GM12878 (cell line): ENCODE measurements at regions not wholly inside any gene's neighbourhood (a gene's known extent, or its start where the extent isn't known, plus 50 kb on each side); places are given as distances from the start of the nearest gene placed in this dataset.

Experiments
- ATF3 ChIP-seq: IDR thresholded peaks from 2 replicates; pipeline ENCODE4 v1.6.1; 2011; ENCODE audit warnings: low read depth, mild to moderate bottlenecking, low read length, moderate library complexity, borderline replicate concordance; ENCODE audit errors: extremely low read depth
- CBX3 ChIP-seq: fragments of 200-600 bp; sonication (generic); IDR thresholded peaks from 2 replicates; pipeline ENCODE4 v1.6.1; 2016; ENCODE audit warnings: low read depth, borderline replicate concordance
- CREB1 ChIP-seq: IDR thresholded peaks from 2 replicates; pipeline ENCODE4 v1.6.1; 2012; ENCODE audit warnings: low read depth, mild to moderate bottlenecking, inconsistent platforms
- EZH2 ChIP-seq: IDR thresholded peaks from 2 replicates; pipeline ENCODE4 v1.6.1; 2012; ENCODE audit warnings: low read depth, mild to moderate bottlenecking, control low read depth, inconsistent platforms, low read length, borderline replicate concordance; ENCODE audit not compliant: control insufficient read depth
- HDAC2 ChIP-seq: fragments of 200-600 bp; sonication (generic); IDR thresholded peaks from 2 replicates; pipeline ENCODE4 v1.6.1; 2017
- MAX ChIP-seq: IDR thresholded peaks from 2 replicates; pipeline ENCODE4 v1.6.1; 2012; ENCODE audit warnings: low read depth, low read length, improper control_type of control experiment
- MYC ChIP-seq: IDR thresholded peaks from 2 replicates; pipeline ENCODE4 v1.6.1; 2011; ENCODE audit warnings: mild to moderate bottlenecking, low read length, moderate library complexity, inconsistent platforms; ENCODE audit not compliant: insufficient read depth, insufficient replicate concordance, insufficient read length, severe bottlenecking
- RELA ChIP-seq: fragments of 450-650 bp; IDR thresholded peaks from 2 replicates; pipeline ENCODE4 v1.8.0; 2014; ENCODE audit warnings: borderline replicate concordance; ENCODE audit not compliant: partially characterized antibody
- SIN3A ChIP-seq: IDR thresholded peaks from 2 replicates; pipeline ENCODE4 v1.6.1; 2012; ENCODE audit warnings: low read depth, low read length, improper control_type of control experiment
- TAF1 ChIP-seq: IDR thresholded peaks from 2 replicates; pipeline ENCODE4 v1.6.1; 2011; ENCODE audit warnings: mild to moderate bottlenecking, low read depth, low read length, borderline replicate concordance
- TF ChIP-seq, protein P1 (sequence below), 3 experiments: IDR thresholded peaks in 2 of 3; conservative IDR thresholded peaks in 1 of 3; 2 replicates each; pipeline ENCODE4 v1.5.1; 2011; ENCODE audit warnings: low read depth in 3 of 3, low read length in 3 of 3, mild to moderate bottlenecking in 3 of 3, control low read depth in 2 of 3, moderate library complexity in 2 of 3, inconsistent platforms in 1 of 3, mixed read lengths in 1 of 3; ENCODE audit not compliant: control insufficient read depth in 2 of 3, insufficient read depth in 1 of 3; ENCODE audit errors: extremely low read depth in 1 of 3

- TF ChIP-seq ATF3: no peak
- no peak for TF ChIP-seq RELA
- TF ChIP-seq, protein P1, sequence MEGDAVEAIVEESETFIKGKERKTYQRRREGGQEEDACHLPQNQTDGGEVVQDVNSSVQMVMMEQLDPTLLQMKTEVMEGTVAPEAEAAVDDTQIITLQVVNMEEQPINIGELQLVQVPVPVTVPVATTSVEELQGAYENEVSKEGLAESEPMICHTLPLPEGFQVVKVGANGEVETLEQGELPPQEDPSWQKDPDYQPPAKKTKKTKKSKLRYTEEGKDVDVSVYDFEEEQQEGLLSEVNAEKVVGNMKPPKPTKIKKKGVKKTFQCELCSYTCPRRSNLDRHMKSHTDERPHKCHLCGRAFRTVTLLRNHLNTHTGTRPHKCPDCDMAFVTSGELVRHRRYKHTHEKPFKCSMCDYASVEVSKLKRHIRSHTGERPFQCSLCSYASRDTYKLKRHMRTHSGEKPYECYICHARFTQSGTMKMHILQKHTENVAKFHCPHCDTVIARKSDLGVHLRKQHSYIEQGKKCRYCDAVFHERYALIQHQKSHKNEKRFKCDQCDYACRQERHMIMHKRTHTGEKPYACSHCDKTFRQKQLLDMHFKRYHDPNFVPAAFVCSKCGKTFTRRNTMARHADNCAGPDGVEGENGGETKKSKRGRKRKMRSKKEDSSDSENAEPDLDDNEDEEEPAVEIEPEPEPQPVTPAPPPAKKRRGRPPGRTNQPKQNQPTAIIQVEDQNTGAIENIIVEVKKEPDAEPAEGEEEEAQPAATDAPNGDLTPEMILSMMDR (IDR thresholded peaks at IDR 0.05 in 2 of 3, conservative IDR thresholded peaks at IDR 0.05 in 1 of 3; ENCODE audit: control insufficient read depth in 2 of 3, extremely low read depth in 1 of 3, insufficient read depth in 1 of 3, low read depth in 3 of 3, low read length in 3 of 3): no peak
- no peak for TF ChIP-seq MYC
- no peak for TF ChIP-seq HDAC2
- TF ChIP-seq TAF1: no peak
- TF ChIP-seq CREB1: peak; percentile 58; the same call in 1 of the 2 replicates
- TF ChIP-seq EZH2: no peak
- TF ChIP-seq MAX: no peak
- TF ChIP-seq CBX3: no peak
- TF ChIP-seq SIN3A: no peak
Observed at GRCh38 chr3:5663601-5664000, 476.1 kb downstream of the EDEM1 start.
